ENCODE measurements at regions not wholly inside any gene's neighbourhood (a gene's known extent, or its start where the extent isn't known, plus 50 kb on each side); places are given as distances from the start of the nearest gene placed in this dataset.

DNA sequence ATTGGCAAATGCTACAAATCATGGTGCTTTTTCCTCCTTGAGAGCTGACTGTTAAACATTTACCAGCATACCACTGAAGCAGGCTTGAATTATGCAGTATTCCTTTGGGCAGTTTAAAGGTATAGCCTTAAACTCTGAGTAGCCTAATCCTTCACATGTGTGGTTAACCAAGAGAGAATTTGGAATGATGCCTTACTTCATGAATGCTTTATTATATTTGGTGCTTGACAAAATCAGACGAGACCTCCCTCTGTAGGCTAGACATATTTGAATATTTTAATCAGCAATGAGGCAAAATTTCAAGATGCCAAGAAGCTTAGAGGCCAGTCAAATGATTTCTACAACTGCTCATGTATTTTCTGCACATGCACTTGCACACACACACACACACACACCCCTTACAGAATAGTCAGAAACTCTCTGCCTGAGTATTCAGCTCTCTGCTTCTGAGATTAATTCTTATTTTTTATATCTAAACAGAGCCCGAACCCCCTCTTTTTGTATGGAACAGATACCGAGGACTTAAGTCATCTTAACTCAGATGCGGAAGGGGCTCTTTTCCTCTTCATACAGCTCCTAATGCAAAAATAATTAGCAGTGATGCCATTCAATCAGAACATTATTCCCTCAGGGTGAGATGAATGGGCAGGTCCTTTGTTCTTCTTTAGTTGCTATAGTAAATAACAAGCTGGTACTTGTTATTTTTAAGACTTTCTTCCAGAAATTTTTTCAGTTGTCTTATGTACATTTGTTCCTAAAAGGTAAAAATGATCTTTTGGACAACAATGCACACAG lies 195.5 kb upstream of the TMC3 start:
- CTCF ChIA-PET (ENCODE audit: low intra/inter-chr PET ratio): no interaction called here
- Histone ChIP-seq H3K9ac (ENCODE audit: insufficient read depth in 1 of 2, low read depth in 2 of 2, low read length in 2 of 2) (no peak overlapping the region), H3K27me3 (ENCODE audit: control insufficient read depth in 2 of 2, insufficient read depth in 2 of 2, low read length in 2 of 2) (no peaks in the 10 kb centered on the region), H3K9me3 (replicated peaks; ENCODE audit: control insufficient read depth, insufficient read depth, low read depth, low read length) (no peaks in the 10 kb centered on the region), H3K4me3 (no peak overlapping the region), H3K4me1 (replicated peaks in 1 of 2; ENCODE audit: control insufficient read depth in 2 of 2, insufficient read depth in 2 of 2, low read length in 2 of 2) (no peaks in the 10 kb centered on the region), H3K36me3 (ENCODE audit: control insufficient read depth, insufficient read depth, low read length) (no peaks in the 10 kb centered on the region), H3K4me2 (ENCODE audit: insufficient read depth, low read length) (no peak overlapping the region), H4K20me1 (replicated peaks; ENCODE audit: control insufficient read depth, insufficient read depth, low read length) (no peaks in the 10 kb centered on the region), H3K27ac (ENCODE audit: extremely low read depth, low read depth, low read length) (no peak overlapping the region), H3K9me1 (ENCODE audit: control insufficient read depth, insufficient read depth, low read length) (no peaks in the 10 kb centered on the region), H2AFZ (ENCODE audit: low read depth, low read length) (no peak overlapping the region), H3K79me2 (ENCODE audit: control insufficient read depth, insufficient read depth, low read length) (no peaks in the 10 kb centered on the region)
- no peak for FAIRE-seq
- no TSS peak for BruUV-seq (replicated peaks)
- intact Hi-C loops (cut with micrococcal nuclease): no loop called here
- no peak for ATAC-seq
- no peak for DNase-seq (ENCODE audit: extremely low read depth in 1 of 4, low spot score in 3 of 4)
- POLR2A ChIA-PET: no interaction called here
- in situ Hi-C loops (cut with MboI): no loop called here
- WGBS (ENCODE audit: insufficient coverage, low coverage, missing lambda C conversion rate): 1% methylated on average over 4 of the region's 4 CpGs
- no peak for TF ChIP-seq ZNF217 (CRISPR knock-in tag; IDR thresholded peaks at IDR 0.05)
- TF ChIP-seq, protein P1, sequence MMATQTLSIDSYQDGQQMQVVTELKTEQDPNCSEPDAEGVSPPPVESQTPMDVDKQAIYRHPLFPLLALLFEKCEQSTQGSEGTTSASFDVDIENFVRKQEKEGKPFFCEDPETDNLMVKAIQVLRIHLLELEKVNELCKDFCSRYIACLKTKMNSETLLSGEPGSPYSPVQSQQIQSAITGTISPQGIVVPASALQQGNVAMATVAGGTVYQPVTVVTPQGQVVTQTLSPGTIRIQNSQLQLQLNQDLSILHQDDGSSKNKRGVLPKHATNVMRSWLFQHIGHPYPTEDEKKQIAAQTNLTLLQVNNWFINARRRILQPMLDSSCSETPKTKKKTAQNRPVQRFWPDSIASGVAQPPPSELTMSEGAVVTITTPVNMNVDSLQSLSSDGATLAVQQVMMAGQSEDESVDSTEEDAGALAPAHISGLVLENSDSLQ (IDR thresholded peaks at IDR 0.05): no peak
- TF ChIP-seq, protein P2, sequence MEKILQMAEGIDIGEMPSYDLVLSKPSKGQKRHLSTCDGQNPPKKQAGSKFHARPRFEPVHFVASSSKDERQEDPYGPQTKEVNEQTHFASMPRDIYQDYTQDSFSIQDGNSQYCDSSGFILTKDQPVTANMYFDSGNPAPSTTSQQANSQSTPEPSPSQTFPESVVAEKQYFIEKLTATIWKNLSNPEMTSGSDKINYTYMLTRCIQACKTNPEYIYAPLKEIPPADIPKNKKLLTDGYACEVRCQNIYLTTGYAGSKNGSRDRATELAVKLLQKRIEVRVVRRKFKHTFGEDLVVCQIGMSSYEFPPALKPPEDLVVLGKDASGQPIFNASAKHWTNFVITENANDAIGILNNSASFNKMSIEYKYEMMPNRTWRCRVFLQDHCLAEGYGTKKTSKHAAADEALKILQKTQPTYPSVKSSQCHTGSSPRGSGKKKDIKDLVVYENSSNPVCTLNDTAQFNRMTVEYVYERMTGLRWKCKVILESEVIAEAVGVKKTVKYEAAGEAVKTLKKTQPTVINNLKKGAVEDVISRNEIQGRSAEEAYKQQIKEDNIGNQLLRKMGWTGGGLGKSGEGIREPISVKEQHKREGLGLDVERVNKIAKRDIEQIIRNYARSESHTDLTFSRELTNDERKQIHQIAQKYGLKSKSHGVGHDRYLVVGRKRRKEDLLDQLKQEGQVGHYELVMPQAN (IDR thresholded peaks at IDR 0.05; ENCODE audit: borderline replicate concordance): no peak
- TF ChIP-seq ZC3H8 (IDR thresholded peaks at IDR 0.05): no peak
- TF ChIP-seq, protein P3, sequence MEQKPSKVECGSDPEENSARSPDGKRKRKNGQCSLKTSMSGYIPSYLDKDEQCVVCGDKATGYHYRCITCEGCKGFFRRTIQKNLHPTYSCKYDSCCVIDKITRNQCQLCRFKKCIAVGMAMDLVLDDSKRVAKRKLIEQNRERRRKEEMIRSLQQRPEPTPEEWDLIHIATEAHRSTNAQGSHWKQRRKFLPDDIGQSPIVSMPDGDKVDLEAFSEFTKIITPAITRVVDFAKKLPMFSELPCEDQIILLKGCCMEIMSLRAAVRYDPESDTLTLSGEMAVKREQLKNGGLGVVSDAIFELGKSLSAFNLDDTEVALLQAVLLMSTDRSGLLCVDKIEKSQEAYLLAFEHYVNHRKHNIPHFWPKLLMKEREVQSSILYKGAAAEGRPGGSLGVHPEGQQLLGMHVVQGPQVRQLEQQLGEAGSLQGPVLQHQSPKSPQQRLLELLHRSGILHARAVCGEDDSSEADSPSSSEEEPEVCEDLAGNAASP (IDR thresholded peaks at IDR 0.05): no peak
- TF ChIP-seq, protein P4, sequence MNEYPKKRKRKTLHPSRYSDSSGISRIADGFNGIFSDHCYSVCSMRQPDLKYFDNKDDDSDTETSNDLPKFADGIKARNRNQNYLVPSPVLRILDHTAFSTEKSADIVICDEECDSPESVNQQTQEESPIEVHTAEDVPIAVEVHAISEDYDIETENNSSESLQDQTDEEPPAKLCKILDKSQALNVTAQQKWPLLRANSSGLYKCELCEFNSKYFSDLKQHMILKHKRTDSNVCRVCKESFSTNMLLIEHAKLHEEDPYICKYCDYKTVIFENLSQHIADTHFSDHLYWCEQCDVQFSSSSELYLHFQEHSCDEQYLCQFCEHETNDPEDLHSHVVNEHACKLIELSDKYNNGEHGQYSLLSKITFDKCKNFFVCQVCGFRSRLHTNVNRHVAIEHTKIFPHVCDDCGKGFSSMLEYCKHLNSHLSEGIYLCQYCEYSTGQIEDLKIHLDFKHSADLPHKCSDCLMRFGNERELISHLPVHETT (CRISPR knock-in tag; conservative IDR thresholded peaks at IDR 0.05 in 1 of 2, IDR thresholded peaks at IDR 0.05 in 1 of 2): no peak
- no peak for TF ChIP-seq GATAD2A (IDR thresholded peaks at IDR 0.05)
- no peak for TF ChIP-seq NR4A1 (CRISPR knock-in tag; IDR thresholded peaks at IDR 0.05)
- no peak for TF ChIP-seq NR4A1 (tag; IDR thresholded peaks at IDR 0.05)
- TF ChIP-seq HDAC6 (IDR thresholded peaks at IDR 0.05; ENCODE audit: low read depth, low read length): no peak
- TF ChIP-seq, protein P5, sequence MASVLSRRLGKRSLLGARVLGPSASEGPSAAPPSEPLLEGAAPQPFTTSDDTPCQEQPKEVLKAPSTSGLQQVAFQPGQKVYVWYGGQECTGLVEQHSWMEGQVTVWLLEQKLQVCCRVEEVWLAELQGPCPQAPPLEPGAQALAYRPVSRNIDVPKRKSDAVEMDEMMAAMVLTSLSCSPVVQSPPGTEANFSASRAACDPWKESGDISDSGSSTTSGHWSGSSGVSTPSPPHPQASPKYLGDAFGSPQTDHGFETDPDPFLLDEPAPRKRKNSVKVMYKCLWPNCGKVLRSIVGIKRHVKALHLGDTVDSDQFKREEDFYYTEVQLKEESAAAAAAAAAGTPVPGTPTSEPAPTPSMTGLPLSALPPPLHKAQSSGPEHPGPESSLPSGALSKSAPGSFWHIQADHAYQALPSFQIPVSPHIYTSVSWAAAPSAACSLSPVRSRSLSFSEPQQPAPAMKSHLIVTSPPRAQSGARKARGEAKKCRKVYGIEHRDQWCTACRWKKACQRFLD (CRISPR knock-in tag; IDR thresholded peaks at IDR 0.05): no peak
- TF ChIP-seq ARID1B (IDR thresholded peaks at IDR 0.05): no peak
- TF ChIP-seq ZNF408 (CRISPR knock-in tag; IDR thresholded peaks at IDR 0.05; ENCODE audit: low read depth): no peak
- no peak for TF ChIP-seq CHD4 (IDR thresholded peaks at IDR 0.05; ENCODE audit: insufficient read depth, insufficient replicate concordance, low read depth, low read length, poor library complexity, severe bottlenecking)
- no peak for TF ChIP-seq RNF2 (IDR thresholded peaks at IDR 0.05)
- TF ChIP-seq ZNF445 (CRISPR knock-in tag; IDR thresholded peaks at IDR 0.05; ENCODE audit: low read depth): no peak
